Neuronal stem cell (in vitro differentiated cells): ENCODE measurements at regions not wholly inside any gene's neighbourhood (a gene's known extent, or its start where the extent isn't known, plus 50 kb on each side); places are given as distances from the start of the nearest gene placed in this dataset.

Source experiments
- DNase-seq: peaks from one replicate; pipeline ENCODE4 v3.0.0-alpha.2; 2013; ENCODE audit warnings: low spot score
- H2AFZ ChIP-seq: one replicate; pipeline ENCODE4 v1.6.1; 2013; ENCODE audit warnings: mild to moderate bottlenecking, low read length, inconsistent platforms
- H2AK5ac ChIP-seq: 2 replicates; pipeline ENCODE4 v1.6.1; 2013; ENCODE audit warnings: low read depth, mild to moderate bottlenecking, inconsistent platforms, low read length, moderate library complexity, mixed read lengths
- H2BK120ac ChIP-seq: 2 replicates; pipeline ENCODE4 v1.6.1; 2013; ENCODE audit warnings: low read depth, mild to moderate bottlenecking, inconsistent platforms, low read length, moderate library complexity, mixed read lengths
- H2BK12ac ChIP-seq: one replicate; pipeline ENCODE4 v1.6.1; 2013; ENCODE audit warnings: low read length, inconsistent platforms
- H2BK15ac ChIP-seq: 2 replicates; pipeline ENCODE4 v1.6.1; 2013; ENCODE audit warnings: mild to moderate bottlenecking, low read length, inconsistent platforms, mixed read lengths
- H2BK5ac ChIP-seq: one replicate; pipeline ENCODE4 v1.6.1; 2013; ENCODE audit warnings: inconsistent platforms, mild to moderate bottlenecking, low read length, moderate library complexity
- H3K14ac ChIP-seq: one replicate; pipeline ENCODE4 v1.6.1; 2013; ENCODE audit warnings: low read length, inconsistent platforms
- H3K18ac ChIP-seq: 2 replicates; pipeline ENCODE4 v1.6.1; 2013; ENCODE audit warnings: low read length, inconsistent platforms
- H3K23ac ChIP-seq: 2 replicates; pipeline ENCODE4 v1.6.1; 2013; ENCODE audit warnings: low read depth, mild to moderate bottlenecking, mixed read lengths, low read length, inconsistent platforms; ENCODE audit not compliant: poor library complexity
- H3K27ac ChIP-seq: replicated peaks from 3 replicates; pipeline ENCODE4 v1.5.1; 2013; ENCODE audit warnings: low read length, inconsistent platforms
- H3K27me3 ChIP-seq, 3 experiments: 2 replicates each; pipeline ENCODE4 v1.6.1; 2013; ENCODE audit warnings: low read length in 3 of 3, mild to moderate bottlenecking in 2 of 3, inconsistent platforms in 1 of 3, low read depth in 1 of 3, mixed read lengths in 1 of 3, moderate library complexity in 1 of 3; ENCODE audit not compliant: control insufficient read depth in 3 of 3, insufficient read depth in 3 of 3
- H3K36me3 ChIP-seq, 2 donors: replicated peaks in 1 of 2; 2 replicates each; pipeline ENCODE4 v1.6.1; 2013; ENCODE audit warnings: low read length in 2 of 2; ENCODE audit not compliant: control insufficient read depth in 2 of 2, insufficient read depth in 2 of 2
- H3K4ac ChIP-seq: 2 replicates; pipeline ENCODE4 v1.6.1; 2013; ENCODE audit warnings: inconsistent platforms, mild to moderate bottlenecking, low read length, moderate library complexity
- H3K4me1 ChIP-seq, 2 donors: 1 replicate in 1 of 2; 2 replicates in 1 of 2; pipeline ENCODE4 v1.6.1; 2013; ENCODE audit warnings: low read length in 2 of 2, low read depth in 1 of 2; ENCODE audit not compliant: control insufficient read depth in 2 of 2, insufficient read depth in 1 of 2
- H3K4me2 ChIP-seq: one replicate; pipeline ENCODE4 v1.6.1; 2013; ENCODE audit warnings: mild to moderate bottlenecking, low read length, inconsistent platforms; ENCODE audit not compliant: insufficient read depth, poor library complexity, severe bottlenecking
- H3K4me3 ChIP-seq, 2 donors: 2 replicates each; pipeline ENCODE4 v1.5.1; 2013; ENCODE audit warnings: low read length in 2 of 2, mild to moderate bottlenecking in 2 of 2, inconsistent platforms in 1 of 2, moderate library complexity in 1 of 2
- H3K79me1 ChIP-seq: one replicate; pipeline ENCODE4 v1.6.1; 2013; ENCODE audit warnings: low read depth, mild to moderate bottlenecking, inconsistent platforms, low read length, moderate library complexity
- H3K9ac ChIP-seq: one replicate; pipeline ENCODE4 v1.6.1; 2013; ENCODE audit warnings: mild to moderate bottlenecking, low read depth, low read length, inconsistent platforms; ENCODE audit not compliant: poor library complexity
- H3K9me3 ChIP-seq, 2 donors: replicated peaks in 1 of 2; 2 replicates each; pipeline versions ENCODE3 to v1.6.1; 2013; ENCODE audit warnings: low read length in 2 of 2, mild to moderate bottlenecking in 2 of 2, inconsistent platforms in 1 of 2, low read depth in 1 of 2, mixed read lengths in 1 of 2, moderate library complexity in 1 of 2; ENCODE audit not compliant: control insufficient read depth in 2 of 2, insufficient read depth in 1 of 2
- H4K8ac ChIP-seq: one replicate; pipeline ENCODE4 v1.6.1; 2013; ENCODE audit warnings: low read depth, mild to moderate bottlenecking, inconsistent platforms, low read length, moderate library complexity
- H4K91ac ChIP-seq: one replicate; pipeline ENCODE4 v1.6.1; 2013; ENCODE audit warnings: low read length, low read depth, mild to moderate bottlenecking, inconsistent platforms; ENCODE audit not compliant: poor library complexity
- WGBS, 2 donors: extraction: QIAGEN DNeasy Blood & Tissue Kit; methylation state at CpG; one replicate each; pipeline ENCODE4 v1.1.7; 2013; ENCODE audit warnings: missing lambda C conversion rate in 2 of 2, mixed read lengths in 1 of 2; ENCODE audit not compliant: insufficient read length in 2 of 2, insufficient replicate concordance in 1 of 2; ENCODE audit errors: extremely low coverage in 2 of 2; 5-methylcytosine and 5-hydroxymethylcytosine counted together

DNA sequence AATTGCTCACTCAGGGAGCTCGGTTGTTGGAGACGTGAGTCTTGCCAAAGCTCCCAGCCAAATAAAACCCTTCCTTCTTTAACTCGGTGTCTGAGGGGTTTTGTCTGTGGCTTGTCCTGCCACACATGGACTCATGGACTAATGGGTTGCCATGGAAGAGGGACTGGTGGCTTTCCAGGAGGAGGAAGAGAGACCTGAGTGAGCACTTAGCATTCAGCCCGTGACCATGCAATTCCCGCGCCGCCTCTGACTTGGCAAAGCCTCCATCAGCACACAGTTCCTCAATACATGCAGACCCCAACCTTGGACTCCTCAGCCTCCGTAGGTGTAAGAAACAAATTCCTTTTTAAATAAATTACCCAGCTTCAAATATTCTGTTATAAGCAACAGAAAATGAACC, 57.3 kb upstream of the TMEM18 start:
- H3K4me3 ChIP-seq = no peak overlapping the region

GRCh38 chr2:733495-733894, 56.3 kb upstream of the TMEM18 start:
- Histone ChIP-seq H2BK5ac (no peak overlapping the region), H3K27me3 (no peaks in the 10 kb centered on the region), H3K4ac (no peak overlapping the region), H3K9ac (no peak overlapping the region), H4K8ac (no peak overlapping the region), H3K18ac (peak overlapping the region; percentile 35), H3K36me3 (no peaks in the 10 kb centered on the region), H2AK5ac (peak overlapping the region; percentile 71), H3K23ac (no peak overlapping the region), H3K27ac (no peak overlapping the region), H2BK15ac (no peak overlapping the region), H3K9me3 (no peaks in the 10 kb centered on the region), H2AFZ (no peak overlapping the region), H2BK120ac (no peak overlapping the region), H2BK12ac (no peak overlapping the region), H3K4me2 (no peak overlapping the region), H3K4me3 (no peak overlapping the region), H3K79me1 (no peaks in the 10 kb centered on the region), H3K14ac (no peak overlapping the region), H3K4me1 (peaks cover 0 to 3% of the 10 kb centered on the region in 2 donors), H4K91ac (no peak overlapping the region)
- WGBS, 2 donors = no CpG with 5 or more reads among the region's 8 CpGs
- DNase-seq = no peak

More for the DNA sequence above, 57.3 kb upstream of the TMEM18 start:
- Histone ChIP-seq H2AK5ac (no peak overlapping the region), H3K18ac (no peak overlapping the region), H4K91ac (no peak overlapping the region), H2BK5ac (no peak overlapping the region), H3K9me3 (no peaks in the 10 kb centered on the region), H2AFZ (no peak overlapping the region), H2BK12ac (no peak overlapping the region), H3K9ac (no peak overlapping the region), H2BK15ac (no peak overlapping the region), H3K27ac (no peak overlapping the region), H2BK120ac (no peak overlapping the region), H3K14ac (no peak overlapping the region), H3K79me1 (no peaks in the 10 kb centered on the region), H3K23ac (no peak overlapping the region), H3K4ac (no peak overlapping the region), H3K4me2 (no peak overlapping the region), H4K8ac (no peak overlapping the region), H3K4me1 (peaks cover 0 to 6% of the 10 kb centered on the region in 2 donors), H3K36me3 (no peaks in the 10 kb centered on the region), H3K27me3 (no peaks in the 10 kb centered on the region)
- DNase-seq = no peak
- WGBS, 2 donors = no CpG with 5 or more reads among the region's 8 CpGs

DNA sequence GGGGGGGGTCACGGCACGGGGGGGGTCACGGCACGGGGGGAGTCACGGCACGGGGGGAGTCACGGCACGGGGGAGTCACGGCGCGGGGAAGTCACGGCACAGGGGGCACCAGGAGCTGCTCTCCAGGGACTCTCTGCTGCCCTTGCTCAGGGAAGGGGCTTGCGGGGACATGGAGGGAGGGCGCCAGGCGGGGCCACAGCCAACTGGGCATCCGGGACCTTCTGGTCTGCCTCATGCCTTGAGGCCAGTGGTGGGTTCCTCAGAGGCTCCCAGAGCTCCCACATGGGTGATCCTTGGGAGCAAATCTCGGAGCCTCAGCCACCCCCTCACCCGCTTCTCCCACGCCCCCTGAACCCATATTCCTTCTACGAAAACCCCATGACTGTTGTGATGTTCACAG, 55.8 kb upstream of the TMEM18 start:
- no peak overlapping the region for H2BK15ac ChIP-seq
- H3K4ac ChIP-seq = no peak overlapping the region
- WGBS, 2 donors = no CpG with 5 or more reads among the region's 20 CpGs
- no peak overlapping the region for H4K8ac ChIP-seq
- H3K23ac ChIP-seq = no peak overlapping the region
- H3K4me2 ChIP-seq = no peak overlapping the region
- H4K91ac ChIP-seq = no peak overlapping the region
- peaks cover 0 to 3% of the 10 kb centered on the region in 2 donors for H3K4me1 ChIP-seq
- no peak overlapping the region for H2BK5ac ChIP-seq
- H3K36me3 ChIP-seq = peaks cover 0 to 3% of the 10 kb centered on the region in 2 donors
- DNase-seq = no peak
- H2BK12ac ChIP-seq = no peak overlapping the region
- H2AK5ac ChIP-seq = no peak overlapping the region
- H3K27me3 ChIP-seq = no peaks in the 10 kb centered on the region
- no peak overlapping the region for H3K4me3 ChIP-seq
- H3K9me3 ChIP-seq = peaks cover 0 to 3% of the 10 kb centered on the region in 2 donors
- no peak overlapping the region for H3K14ac ChIP-seq
- H2BK120ac ChIP-seq = no peak overlapping the region
- no peak overlapping the region for H3K9ac ChIP-seq
- H2AFZ ChIP-seq = no peak overlapping the region
- H3K27ac ChIP-seq = no peak overlapping the region
- H3K18ac ChIP-seq = no peak overlapping the region
- H3K79me1 ChIP-seq = no peaks in the 10 kb centered on the region

DNA sequence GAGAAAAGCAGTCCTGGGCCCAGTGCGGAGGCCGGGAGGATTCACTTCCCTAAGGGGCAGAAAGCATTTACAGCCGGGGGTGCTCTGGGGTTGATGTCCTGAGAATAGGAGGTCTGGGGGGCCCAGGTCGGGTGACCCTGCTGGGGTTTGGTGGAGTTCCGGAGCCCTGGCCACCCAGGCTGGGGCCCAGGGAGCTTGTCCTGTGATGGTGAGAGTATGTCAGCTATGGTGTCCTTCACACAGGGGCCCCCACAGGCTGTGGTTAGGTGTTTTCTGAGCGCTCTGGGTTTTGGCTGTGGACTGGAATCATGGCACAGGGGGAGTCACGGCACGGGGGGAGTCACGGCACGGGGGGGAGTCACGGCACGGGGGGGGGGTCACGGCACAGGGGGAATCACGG, 54.5 kb upstream of the TMEM18 start:
- no peak overlapping the region for H2BK120ac ChIP-seq
- H3K79me1 ChIP-seq = no peaks in the 10 kb centered on the region
- no peak overlapping the region for H3K18ac ChIP-seq
- H4K8ac ChIP-seq = no peak overlapping the region
- peaks cover 0 to 3% of the 10 kb centered on the region in 2 donors for H3K4me1 ChIP-seq
- H3K23ac ChIP-seq = no peak overlapping the region
- H3K9ac ChIP-seq = no peak overlapping the region
- no peak overlapping the region for H3K14ac ChIP-seq
- DNase-seq = no peak
- H3K27ac ChIP-seq = no peak overlapping the region
- no peak overlapping the region for H3K4me2 ChIP-seq
- H2AK5ac ChIP-seq = no peak overlapping the region
- no peak overlapping the region for H4K91ac ChIP-seq
- no peak overlapping the region for H2AFZ ChIP-seq
- H3K27me3 ChIP-seq = no peaks in the 10 kb centered on the region
- no peak overlapping the region for H3K4me3 ChIP-seq
- H2BK15ac ChIP-seq = no peak overlapping the region
- WGBS, 2 donors = no CpG with 5 or more reads among the region's 14 CpGs
- H3K4ac ChIP-seq = no peak overlapping the region
- H2BK12ac ChIP-seq = peak overlapping the region; percentile 16
- H3K36me3 ChIP-seq = peaks cover 0 to 4% of the 10 kb centered on the region in 2 donors
- no peak overlapping the region for H2BK5ac ChIP-seq
- peaks cover 0 to 4% of the 10 kb centered on the region in 2 donors for H3K9me3 ChIP-seq
